ENCODE measurements at regions not wholly inside any gene's neighbourhood (a gene's known extent, or its start where the extent isn't known, plus 50 kb on each side); places are given as distances from the start of the nearest gene placed in this dataset.
"Not testable (repeated sequence)": the region's sequence is repeated elsewhere in the genome, so short reads cannot be mapped to it uniquely, and the experiment has no call there.

- no peaks in the 10 kb centered on the region for H3K9me3 ChIP-seq
- no peak for DNase-seq
- no peaks in the 10 kb centered on the region for H3K4me1 ChIP-seq
- intact Hi-C loops (cut with DNase I), result no loop called here
- no peaks in the 10 kb centered on the region for H3K27me3 ChIP-seq
- TF ChIP-seq CTCF (IDR thresholded peaks at IDR 0.05), result no peak
- TF ChIP-seq POLR2A (IDR thresholded peaks at IDR 0.05), result no peak
- H3K36me3 ChIP-seq, result no peaks in the 10 kb centered on the region
- H3K27ac ChIP-seq, result no peak overlapping the region
- 53 to 78% methylated on average over 1 of the region's 1 CpG for WGBS, 2 donors
- H3K4me3 ChIP-seq (replicated peaks in 1 of 3), result no peak overlapping the region
Measured at GRCh38 chr6:152828431-152828830, 77.8 kb downstream of the VIP start.

DNA sequence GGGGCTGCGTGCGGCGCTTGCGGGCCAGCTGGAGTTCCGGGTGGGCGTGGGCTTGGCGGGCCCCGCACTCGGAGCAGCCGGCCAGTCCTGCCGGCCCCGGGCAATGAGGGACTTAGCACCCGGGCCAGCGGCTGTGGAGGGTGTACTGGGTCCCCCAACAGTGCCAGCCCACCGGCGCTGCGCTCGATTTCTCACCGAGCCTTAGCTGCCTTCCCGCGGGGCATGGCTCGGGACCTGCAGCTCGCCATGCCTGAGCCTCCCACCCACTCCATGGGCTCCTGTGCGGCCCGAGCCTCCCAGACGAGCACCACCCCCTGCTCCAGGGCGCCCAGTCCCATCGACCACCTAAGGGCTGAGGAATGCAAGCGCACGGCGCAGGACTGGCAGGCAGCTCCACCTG is 83.8 kb downstream of the VIP start:
- WGBS, 2 donors, result 94 to 98% methylated on average over 13 of the region's 31 CpGs
- H3K27ac ChIP-seq; DNase-seq; H3K9me3 ChIP-seq; H3K4me3 ChIP-seq (replicated peaks in 1 of 3); H3K4me1 ChIP-seq; H3K36me3 ChIP-seq; intact Hi-C loops (cut with DNase I); H3K27me3 ChIP-seq: not testable (repeated sequence)

DNA sequence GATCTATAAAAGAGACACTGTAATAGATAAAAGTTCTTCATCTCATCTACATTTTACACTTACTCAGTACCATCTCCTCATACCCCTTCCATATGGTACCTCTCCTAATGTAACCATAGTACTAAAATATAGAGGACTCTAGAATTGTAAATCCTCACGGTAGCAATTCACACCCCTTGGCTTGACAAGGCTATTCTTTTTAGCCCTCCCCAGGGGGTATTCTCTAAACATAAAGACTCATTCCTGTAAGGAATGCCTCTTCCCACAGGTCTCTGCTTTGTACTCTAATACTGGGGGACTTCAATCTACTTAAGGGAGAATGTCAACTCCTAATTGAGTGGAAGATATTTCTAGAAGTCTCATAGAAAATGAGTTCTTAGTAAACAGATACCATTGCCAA is 85.9 kb downstream of the VIP start:
- no peak for TF ChIP-seq CTCF (IDR thresholded peaks at IDR 0.05)
- no peak for TF ChIP-seq POLR2A (IDR thresholded peaks at IDR 0.05)
- intact Hi-C loops (cut with DNase I), result no loop called here
- no peak for DNase-seq
- no peak overlapping the region for H3K4me3 ChIP-seq (replicated peaks in 1 of 3)
- H3K4me1 ChIP-seq, result no peaks in the 10 kb centered on the region
- H3K27ac ChIP-seq, result no peak overlapping the region
- no peaks in the 10 kb centered on the region for H3K27me3 ChIP-seq
- 19 to 29% methylated on average over 1 of the region's 1 CpG for WGBS, 2 donors
- H3K9me3 ChIP-seq, result no peaks in the 10 kb centered on the region
- H3K36me3 ChIP-seq, result no peaks in the 10 kb centered on the region

- intact Hi-C loops (cut with DNase I), result no loop called here
- H3K4me3 ChIP-seq (replicated peaks in 1 of 3), result no peak overlapping the region
Measured at GRCh38 chr6:152845421-152845820, 94.8 kb downstream of the VIP start.

GRCh38 chr6:152846825-152847224 is 96.2 kb downstream of the VIP start:
- H3K4me1 ChIP-seq, result no peaks in the 10 kb centered on the region
- intact Hi-C loops (cut with DNase I), result no loop called here
- no peak overlapping the region for H3K27ac ChIP-seq
- no peaks in the 10 kb centered on the region for H3K36me3 ChIP-seq
- H3K27me3 ChIP-seq, result no peaks in the 10 kb centered on the region
- peak in 1 of 2 donors; percentile 4 for DNase-seq
- WGBS, 2 donors, result 79 to 87% methylated on average over 5 of the region's 5 CpGs
- TF ChIP-seq POLR2A (IDR thresholded peaks at IDR 0.05), result no peak
- no peak for TF ChIP-seq CTCF (IDR thresholded peaks at IDR 0.05)
- H3K4me3 ChIP-seq (replicated peaks in 1 of 3), result no peak overlapping the region
- no peaks in the 10 kb centered on the region for H3K9me3 ChIP-seq

More at GRCh38 chr6:152845421-152845820, 94.8 kb downstream of the VIP start:
- no peak for TF ChIP-seq CTCF (IDR thresholded peaks at IDR 0.05)
- TF ChIP-seq POLR2A (IDR thresholded peaks at IDR 0.05), result no peak
- H3K27me3 ChIP-seq, result no peaks in the 10 kb centered on the region
- H3K27ac ChIP-seq, result no peak overlapping the region
- DNase-seq, result no peak
- H3K4me1 ChIP-seq, result no peaks in the 10 kb centered on the region
- H3K9me3 ChIP-seq, result no peaks in the 10 kb centered on the region
- H3K36me3 ChIP-seq, result no peaks in the 10 kb centered on the region

DNA sequence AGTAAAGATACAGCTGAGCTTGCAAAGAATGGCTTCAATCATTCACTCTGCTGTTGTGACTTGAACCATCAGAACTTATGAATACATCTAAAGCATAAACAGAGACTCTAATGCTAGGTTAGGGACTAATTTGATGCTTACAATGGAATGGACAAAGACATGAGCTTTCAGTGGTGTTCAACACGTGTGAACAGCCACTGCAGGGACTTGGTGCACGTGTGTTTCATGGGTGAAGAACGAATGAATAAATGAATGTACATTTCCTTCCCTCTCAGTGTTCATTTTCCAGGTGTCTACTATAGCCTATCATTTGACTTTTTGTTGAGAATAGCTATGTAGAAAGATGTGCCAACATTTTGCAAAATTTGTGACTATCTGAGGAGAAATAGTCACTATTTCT is 98.3 kb downstream of the VIP start:
- Histone ChIP-seq H3K27ac (no peak overlapping the region), H3K36me3 (no peaks in the 10 kb centered on the region), H3K4me3 (replicated peaks in 1 of 3) (no peak overlapping the region), H3K4me1 (no peaks in the 10 kb centered on the region), H3K9me3 (no peaks in the 10 kb centered on the region), H3K27me3 (no peaks in the 10 kb centered on the region)
- TF ChIP-seq CTCF (IDR thresholded peaks at IDR 0.05), result no peak
- TF ChIP-seq POLR2A (IDR thresholded peaks at IDR 0.05), result no peak
- 83 to 88% methylated on average over 3 of the region's 3 CpGs for WGBS, 2 donors
- no peak for DNase-seq
- intact Hi-C loops (cut with DNase I), result no loop called here

Data from thyroid gland (tissue), 4 donors.